ENCODE measurements at regions not wholly inside any gene's neighbourhood (a gene's known extent, or its start where the extent isn't known, plus 50 kb on each side); places are given as distances from the start of the nearest gene placed in this dataset.
A peak's percentile ranks its signal among the peaks of the same experiment; 100 is the strongest.

GRCh38 chr9:26240020-26240419 lies 561.8 kb upstream of the TUSC1 start:
- Histone ChIP-seq H3F3A (ENCODE audit: insufficient read depth) (no peaks in the 10 kb centered on the region), H3K79me2 (ENCODE audit: insufficient read depth) (no peaks in the 10 kb centered on the region), H3K9ac (no peak overlapping the region), H3K27me3 (replicated peaks; ENCODE audit: insufficient read depth) (no peaks in the 10 kb centered on the region), H3K9me2 (ENCODE audit: insufficient read depth) (0 out of 2 replicates have a peak, but pooled peaks cover 7% of the 10 kb centered on the region), H3K27ac (no peak overlapping the region), H3K36me3 (ENCODE audit: low read depth) (no peaks in the 10 kb centered on the region), H4K20me1 (ENCODE audit: insufficient read depth) (no peaks in the 10 kb centered on the region), H3K4me2 (ENCODE audit: unreplicated experiment) (no peak overlapping the region), H3K9me3 (ENCODE audit: low read depth) (no peaks in the 10 kb centered on the region), H3K4me1 (ENCODE audit: insufficient read depth) (no peaks in the 10 kb centered on the region; the same call in 1 of the 2 replicates), H2AFZ (no peak overlapping the region), H3K4me3 (no peak overlapping the region)
- TF ChIP-seq EZH2 (IDR thresholded peaks at IDR 0.05; ENCODE audit: insufficient read depth, poor library complexity, severe bottlenecking) (no peak), EZH2phosphoT487 (IDR thresholded peaks at IDR 0.05; ENCODE audit: insufficient read depth, low read depth) (no peak)
- in situ Hi-C loops (cut with MboI), result no loop called here
- WGBS, 2 experiments (ENCODE audit: low coverage in 1 of 2, low lambda C conversion rate in 2 of 2, missing lambda C conversion rate in 2 of 2), result 57 to 76% methylated on average over 2 of the region's 2 CpGs
- no peak for DNase-seq

- Histone ChIP-seq H3K4me2 (ENCODE audit: unreplicated experiment) (no peak overlapping the region), H3F3A (ENCODE audit: insufficient read depth) (no peaks in the 10 kb centered on the region), H3K9me3 (ENCODE audit: low read depth) (no peaks in the 10 kb centered on the region), H4K20me1 (ENCODE audit: insufficient read depth) (no peaks in the 10 kb centered on the region), H3K27ac (no peak overlapping the region), H3K4me1 (ENCODE audit: insufficient read depth) (no peaks in the 10 kb centered on the region; the same call in 1 of the 2 replicates), H2AFZ (no peak overlapping the region), H3K9ac (no peak overlapping the region), H3K9me2 (ENCODE audit: insufficient read depth) (0 out of 2 replicates have a peak, but pooled peaks cover 7% of the 10 kb centered on the region), H3K36me3 (ENCODE audit: low read depth) (no peaks in the 10 kb centered on the region), H3K79me2 (ENCODE audit: insufficient read depth) (no peaks in the 10 kb centered on the region), H3K27me3 (replicated peaks; ENCODE audit: insufficient read depth) (no peaks in the 10 kb centered on the region), H3K4me3 (no peak overlapping the region)
- no peak for DNase-seq
- TF ChIP-seq EZH2phosphoT487 (IDR thresholded peaks at IDR 0.05; ENCODE audit: insufficient read depth, low read depth) (no peak), EZH2 (IDR thresholded peaks at IDR 0.05; ENCODE audit: insufficient read depth, poor library complexity, severe bottlenecking) (no peak)
- in situ Hi-C loops (cut with MboI), result no loop called here
- 36 to 37% methylated on average over 3 of the region's 3 CpGs for WGBS, 2 experiments (ENCODE audit: low coverage in 1 of 2, low lambda C conversion rate in 2 of 2, missing lambda C conversion rate in 2 of 2)
These were observed 559.0 kb upstream of the TUSC1 start for GRCh38 chr9:26237256-26237655.

- DNase-seq, result peak; percentile 34
- in situ Hi-C loops (cut with MboI), result no loop called here
- Histone ChIP-seq H3K4me1 (ENCODE audit: insufficient read depth) (no peaks in the 10 kb centered on the region; the same call in 1 of the 2 replicates), H3K9me3 (ENCODE audit: low read depth) (no peaks in the 10 kb centered on the region), H3K4me3 (no peak overlapping the region), H3F3A (ENCODE audit: insufficient read depth) (no peaks in the 10 kb centered on the region), H3K9ac (no peak overlapping the region), H3K79me2 (ENCODE audit: insufficient read depth) (no peaks in the 10 kb centered on the region), H3K36me3 (ENCODE audit: low read depth) (no peaks in the 10 kb centered on the region), H3K27me3 (replicated peaks; ENCODE audit: insufficient read depth) (no peaks in the 10 kb centered on the region), H2AFZ (0 out of 2 replicates have a peak overlapping the region, but pooled peaks have one; percentile 29), H4K20me1 (ENCODE audit: insufficient read depth) (no peaks in the 10 kb centered on the region), H3K27ac (no peak overlapping the region), H3K4me2 (ENCODE audit: unreplicated experiment) (no peak overlapping the region), H3K9me2 (ENCODE audit: insufficient read depth) (0 out of 2 replicates have a peak, but pooled peaks cover 7% of the 10 kb centered on the region)
- 3 to 21% methylated on average over 2 of the region's 2 CpGs for WGBS, 2 experiments (ENCODE audit: low coverage in 1 of 2, low lambda C conversion rate in 2 of 2, missing lambda C conversion rate in 2 of 2)
- TF ChIP-seq EZH2phosphoT487 (IDR thresholded peaks at IDR 0.05; ENCODE audit: insufficient read depth, low read depth), result no peak
- no peak for TF ChIP-seq EZH2 (IDR thresholded peaks at IDR 0.05; ENCODE audit: insufficient read depth, poor library complexity, severe bottlenecking)
These were observed 556.6 kb upstream of the TUSC1 start for GRCh38 chr9:26234865-26235264.

- 56 to 70% methylated on average over 4 of the region's 4 CpGs for WGBS, 2 experiments (ENCODE audit: low coverage in 1 of 2, low lambda C conversion rate in 2 of 2, missing lambda C conversion rate in 2 of 2)
- Histone ChIP-seq H3K27ac (no peak overlapping the region), H3K9me2 (ENCODE audit: insufficient read depth) (no peaks in the 10 kb centered on the region), H3K36me3 (ENCODE audit: low read depth) (no peaks in the 10 kb centered on the region), H3K4me3 (no peak overlapping the region), H3K9me3 (ENCODE audit: low read depth) (no peaks in the 10 kb centered on the region), H4K20me1 (ENCODE audit: insufficient read depth) (no peaks in the 10 kb centered on the region), H2AFZ (no peak overlapping the region), H3K9ac (no peak overlapping the region), H3K27me3 (replicated peaks; ENCODE audit: insufficient read depth) (no peaks in the 10 kb centered on the region), H3K4me1 (ENCODE audit: insufficient read depth) (no peaks in the 10 kb centered on the region; the same call in 1 of the 2 replicates), H3K79me2 (ENCODE audit: insufficient read depth) (no peaks in the 10 kb centered on the region), H3K4me2 (ENCODE audit: unreplicated experiment) (no peak overlapping the region), H3F3A (ENCODE audit: insufficient read depth) (no peaks in the 10 kb centered on the region)
- in situ Hi-C loops (cut with MboI), result no loop called here
- peak; percentile 15 for DNase-seq
- no peak for TF ChIP-seq EZH2 (IDR thresholded peaks at IDR 0.05; ENCODE audit: insufficient read depth, poor library complexity, severe bottlenecking)
- TF ChIP-seq EZH2phosphoT487 (IDR thresholded peaks at IDR 0.05; ENCODE audit: insufficient read depth, low read depth), result no peak
These were observed 553.1 kb upstream of the TUSC1 start for GRCh38 chr9:26231391-26231790.
